ENCODE measurements at regions not wholly inside any gene's neighbourhood (a gene's known extent, or its start where the extent isn't known, plus 50 kb on each side); places are given as distances from the start of the nearest gene placed in this dataset.

GRCh38 chr15:58271410-58271809, 133.2 kb downstream of the AQP9 start:
- no peak for DNase-seq

GRCh38 chr15:58273104-58273503, 134.9 kb downstream of the AQP9 start:
- DNase-seq: no peak

GRCh38 chr15:58274885-58275284, 136.7 kb downstream of the AQP9 start:
- DNase-seq: no peak

- DNase-seq: no peak
These were observed 137.6 kb downstream of the AQP9 start for GRCh38 chr15:58275785-58276184.

GRCh38 chr15:58276924-58277323, 138.7 kb downstream of the AQP9 start:
- DNase-seq: no peak

GRCh38 chr15:58277333-58277732, 139.2 kb downstream of the AQP9 start:
- DNase-seq: no peak

GRCh38 chr15:58279106-58279505, 140.9 kb downstream of the AQP9 start:
- no peak for DNase-seq

- DNase-seq: no peak
These were observed 141.5 kb downstream of the AQP9 start for GRCh38 chr15:58279654-58280053.

- no peak for DNase-seq
These were observed 144.0 kb downstream of the AQP9 start for GRCh38 chr15:58282060-58282708.

GRCh38 chr15:58283302-58283701, 145.1 kb downstream of the AQP9 start:
- DNase-seq: no peak

- DNase-seq: no peak
These were observed 146.1 kb downstream of the AQP9 start for GRCh38 chr15:58284293-58284692.

- DNase-seq: no peak
These were observed 146.4 kb upstream of the LIPC start for GRCh38 chr15:58285212-58285920.

- no peak for DNase-seq
These were observed 145.9 kb upstream of the LIPC start for GRCh38 chr15:58285921-58286278.

- no peak for DNase-seq
These were observed 145.3 kb upstream of the LIPC start for GRCh38 chr15:58286523-58286922.

- no peak for DNase-seq
These were observed 143.9 kb upstream of the LIPC start for GRCh38 chr15:58287891-58288290.

- DNase-seq: no peak
These were observed 143.2 kb upstream of the LIPC start for GRCh38 chr15:58288592-58288991.

- DNase-seq: no peak
These were observed 139.9 kb upstream of the LIPC start for GRCh38 chr15:58291848-58292247.

GRCh38 chr15:58292751-58293175, 139.0 kb upstream of the LIPC start:
- no peak for DNase-seq

GRCh38 chr15:58293622-58294550, 137.9 kb upstream of the LIPC start:
- DNase-seq: no peak

GRCh38 chr15:58294681-58295254, 137.0 kb upstream of the LIPC start:
- DNase-seq: no peak

- DNase-seq: no peak
These were observed 136.1 kb upstream of the LIPC start for GRCh38 chr15:58295637-58296215.

- no peak for DNase-seq
These were observed 135.5 kb upstream of the LIPC start for GRCh38 chr15:58296276-58296675.

- DNase-seq: no peak
These were observed 134.2 kb upstream of the LIPC start for GRCh38 chr15:58297639-58298038.
